GDM1 (cell line): ENCODE measurements at regions not wholly inside any gene's neighbourhood (a gene's known extent, or its start where the extent isn't known, plus 50 kb on each side); places are given as distances from the start of the nearest gene placed in this dataset.
"Not testable (repeated sequence)": the region's sequence is repeated elsewhere in the genome, so short reads cannot be mapped to it uniquely, and the experiment has no call there.

ENCODE experiments used
- DNase-seq: peaks from one replicate; lab custom pipeline; 2025; lab: John Stamatoyannopoulos, UW

GRCh38 chr12:78269620-78270019 lies 438.9 kb downstream of the NAV3 start:
- DNase-seq = no peak

DNA sequence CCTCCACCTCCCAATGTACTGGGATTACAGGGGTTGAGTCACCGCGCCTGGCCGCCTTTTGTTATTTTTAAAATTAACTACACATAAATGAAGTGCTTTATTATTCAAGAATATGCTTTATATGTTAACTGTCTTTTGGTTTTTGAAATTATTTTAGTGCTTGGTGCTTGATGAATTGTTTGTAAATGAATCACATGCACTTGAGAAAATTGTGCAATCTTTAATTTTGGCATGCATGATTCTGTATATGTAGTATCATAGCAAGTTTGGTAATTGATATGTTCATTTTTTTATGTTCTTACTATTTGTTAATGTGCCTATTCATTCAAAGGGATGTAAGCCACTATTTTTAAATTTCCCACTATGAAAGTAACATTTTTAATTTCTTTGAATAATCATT lies 440.9 kb downstream of the NAV3 start:
- no peak for DNase-seq

GRCh38 chr12:78275886-78276285 lies 445.2 kb downstream of the NAV3 start:
- no peak for DNase-seq

DNA sequence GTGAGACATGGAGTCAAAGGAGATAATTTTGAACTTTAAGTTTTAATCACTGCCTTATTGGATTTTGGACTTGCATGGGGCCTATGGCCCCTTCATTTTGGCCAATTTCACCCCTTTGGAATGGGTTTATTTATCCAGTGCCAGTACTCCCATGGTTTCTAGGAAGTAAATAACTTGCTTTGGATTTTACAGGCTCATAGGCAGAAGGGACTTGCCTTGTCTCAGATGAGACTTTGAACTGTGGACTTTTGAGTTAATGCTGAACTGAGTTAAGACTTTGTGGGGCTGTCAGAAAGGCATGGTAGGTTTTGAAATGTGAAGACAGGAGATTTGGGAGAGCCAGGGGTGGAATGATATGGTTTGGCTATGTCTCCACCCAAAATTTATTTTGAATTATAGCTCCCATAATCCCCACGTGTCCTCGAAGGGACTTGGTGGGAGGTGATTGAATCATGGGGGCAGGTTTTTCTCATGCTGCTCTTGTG lies 448.1 kb downstream of the NAV3 start:
- DNase-seq = no peak

DNA sequence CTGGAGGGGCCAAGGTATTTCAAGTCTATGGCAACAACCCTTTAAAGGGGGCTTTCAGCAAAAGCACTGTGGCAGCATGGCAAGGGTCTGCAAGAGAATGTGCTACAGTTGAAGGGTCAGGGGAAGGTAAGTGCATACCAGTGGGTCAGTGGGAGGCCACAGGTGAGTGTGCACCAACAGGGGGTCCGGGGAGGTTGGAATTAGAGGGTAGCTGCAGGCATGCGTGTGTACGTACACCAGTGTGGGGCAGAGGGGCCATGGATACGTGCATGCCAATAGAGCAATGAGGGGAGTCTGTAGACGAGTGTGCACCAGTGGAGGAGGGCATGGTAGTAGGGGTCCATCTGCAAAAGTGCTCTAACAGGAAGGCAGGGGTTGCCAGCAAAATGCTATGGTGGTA lies 448.9 kb downstream of the NAV3 start:
- no peak for DNase-seq

- DNase-seq = not testable (repeated sequence)
These were observed 450.4 kb downstream of the NAV3 start for GRCh38 chr12:78281102-78281501.

- DNase-seq = no peak
These were observed 453.7 kb downstream of the NAV3 start for GRCh38 chr12:78284417-78284816.

GRCh38 chr12:78290606-78291345 lies 460.1 kb downstream of the NAV3 start:
- no peak for DNase-seq

- no peak for DNase-seq
These were observed 462.5 kb downstream of the NAV3 start for GRCh38 chr12:78293059-78293686.

GRCh38 chr12:78301282-78301681 lies 470.6 kb downstream of the NAV3 start:
- not testable (repeated sequence) for DNase-seq

DNA sequence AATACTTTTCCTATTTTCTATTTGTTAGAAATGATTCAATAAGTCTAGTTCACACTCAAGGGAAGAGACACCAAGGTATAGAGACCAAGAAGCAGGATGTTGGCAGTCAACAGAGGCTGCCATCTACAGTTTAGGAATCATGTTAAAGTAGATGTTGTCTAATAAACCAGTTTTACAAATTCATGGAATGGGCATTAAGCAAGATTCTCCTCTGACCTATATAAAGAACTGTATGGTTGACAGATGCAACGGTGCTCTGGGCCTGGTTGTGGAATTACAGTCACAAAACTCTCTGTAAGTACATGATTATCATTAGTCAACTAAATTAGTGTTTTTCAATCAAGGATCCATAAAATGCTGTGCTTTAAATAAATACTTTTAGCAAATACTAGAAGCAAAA lies 475.1 kb downstream of the NAV3 start:
- no peak for DNase-seq

DNA sequence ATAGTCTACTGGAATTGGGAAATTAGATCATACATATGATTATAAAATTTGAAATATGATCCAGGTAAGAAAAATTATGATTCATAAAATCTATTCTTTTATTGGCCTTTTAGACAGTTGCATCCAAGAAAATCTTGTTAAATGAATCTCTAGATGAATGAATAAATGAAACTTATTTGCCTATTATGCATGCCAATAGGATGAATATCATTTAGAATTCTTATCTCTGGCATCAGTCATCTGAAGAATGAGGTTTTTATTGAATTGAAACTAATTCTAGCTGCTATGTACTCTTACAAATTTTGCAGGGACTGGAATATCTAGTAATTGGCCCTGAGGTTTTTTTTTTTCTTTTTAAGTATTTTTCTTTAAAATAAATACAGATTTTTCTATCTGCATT lies 475.5 kb downstream of the NAV3 start:
- DNase-seq = no peak

GRCh38 chr12:78308701-78309100 lies 478.0 kb downstream of the NAV3 start:
- DNase-seq = no peak

DNA sequence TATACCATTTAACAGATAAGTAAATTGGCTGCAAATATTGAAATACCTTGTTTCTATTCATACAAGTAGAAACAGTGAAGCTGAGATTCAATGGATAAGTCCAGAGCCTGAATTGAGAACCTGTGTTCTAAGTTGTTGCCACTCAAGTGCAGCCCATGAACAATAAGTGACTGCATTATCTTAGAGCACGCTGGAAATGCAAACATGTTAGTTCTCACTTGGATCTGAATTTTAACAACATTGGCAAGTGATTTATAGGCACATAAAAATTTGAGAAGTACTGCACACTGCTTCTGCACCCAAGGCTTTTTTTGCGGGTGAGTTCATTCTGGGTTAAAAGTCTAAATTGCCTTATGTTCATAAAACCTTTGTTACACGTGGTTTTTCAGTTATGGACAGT lies 484.3 kb downstream of the NAV3 start:
- no peak for DNase-seq

DNA sequence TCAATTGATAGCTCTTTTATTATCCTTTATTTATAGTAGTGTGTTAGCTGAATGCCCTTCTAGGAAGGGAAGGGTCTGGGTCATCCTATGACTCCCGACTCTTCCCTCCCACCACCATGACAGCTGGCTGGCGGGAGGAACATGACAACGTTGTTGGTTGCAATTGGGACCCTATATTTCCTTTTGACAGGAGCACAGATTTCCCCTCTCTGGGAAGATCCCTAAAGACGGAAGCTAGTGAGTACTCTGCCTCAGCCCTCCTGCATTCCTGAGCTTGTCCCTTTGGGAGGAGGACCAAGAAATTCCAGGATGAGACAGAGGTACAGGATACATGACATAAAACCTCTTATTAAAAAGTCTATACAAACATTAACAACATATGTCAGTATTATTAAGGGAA lies 485.4 kb downstream of the NAV3 start:
- DNase-seq = no peak

DNA sequence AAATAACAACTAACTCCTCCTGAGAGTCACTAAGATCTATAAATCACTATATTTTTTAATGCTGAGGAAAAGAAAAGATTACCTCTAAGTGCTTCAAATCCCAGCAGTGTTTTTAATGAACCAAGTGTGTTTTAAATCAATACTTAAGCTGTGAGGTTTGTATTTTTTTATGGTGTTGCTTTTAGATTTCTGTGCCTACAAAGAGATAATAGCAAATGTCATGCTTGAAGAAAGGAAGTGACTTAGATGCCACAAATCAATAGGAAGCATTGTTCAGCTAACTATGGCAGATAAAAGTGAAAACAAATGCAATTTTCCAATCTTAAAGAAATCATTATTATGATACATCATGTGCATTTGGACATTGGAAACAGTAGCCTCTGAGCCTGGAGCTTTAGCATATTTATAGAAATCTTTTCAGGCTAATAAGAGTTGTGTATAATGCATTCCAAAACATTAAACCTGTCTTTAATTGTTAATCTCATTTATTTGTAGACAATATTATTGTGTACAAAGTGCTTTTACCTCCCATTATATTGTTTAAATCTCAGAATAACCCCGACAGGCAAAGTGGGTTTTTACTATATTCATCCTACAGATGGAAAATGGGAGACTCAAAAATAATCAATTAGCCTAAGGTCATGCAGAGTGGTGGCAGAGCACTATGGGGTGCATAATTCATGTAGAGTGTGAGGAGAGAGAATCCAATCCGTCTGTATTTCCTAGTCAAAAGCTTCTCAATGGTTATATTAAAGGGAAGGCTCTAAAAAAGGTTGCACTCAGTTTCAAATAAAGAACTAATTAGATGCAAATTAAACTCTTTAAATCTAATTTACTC lies 486.2 kb downstream of the NAV3 start:
- no peak for DNase-seq

DNA sequence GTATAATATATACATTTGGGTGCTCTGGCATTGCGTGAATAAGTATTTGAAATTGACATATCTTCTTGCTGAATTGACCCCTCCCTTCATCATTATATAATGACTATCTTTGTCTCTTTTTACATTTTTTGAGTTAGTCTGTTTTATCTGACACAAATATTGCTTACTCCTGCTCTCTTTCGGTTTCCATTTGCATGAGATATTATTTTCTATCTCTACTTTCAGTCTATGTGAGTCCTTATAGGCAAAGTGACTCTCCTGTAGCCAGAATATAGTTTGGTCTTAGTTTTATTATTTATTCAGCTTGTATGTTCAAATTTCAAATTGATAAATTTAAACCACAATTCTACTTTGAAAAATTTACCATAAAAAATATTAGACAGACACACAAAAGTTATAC lies 491.0 kb downstream of the NAV3 start:
- DNase-seq = no peak

DNA sequence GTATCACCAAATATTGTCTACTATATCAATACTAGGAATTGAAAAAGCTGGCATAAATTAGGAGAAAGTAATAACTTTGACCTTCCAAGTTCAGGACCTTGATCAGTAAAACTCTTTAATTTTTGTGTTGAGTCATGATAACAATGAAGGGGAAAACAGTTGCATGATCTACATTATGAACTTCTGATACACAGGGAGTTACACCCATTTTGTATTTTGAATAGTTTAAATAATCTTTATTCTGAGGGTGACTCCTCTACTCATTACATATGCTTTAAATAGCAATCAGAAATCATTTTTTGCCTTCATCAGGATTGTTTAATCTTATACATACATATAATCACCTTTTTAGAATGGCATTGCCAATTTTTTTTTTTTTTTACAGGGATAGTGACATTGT lies 492.5 kb downstream of the NAV3 start:
- DNase-seq = no peak

- no peak for DNase-seq
These were observed 493.5 kb downstream of the NAV3 start for GRCh38 chr12:78324234-78324633.

DNA sequence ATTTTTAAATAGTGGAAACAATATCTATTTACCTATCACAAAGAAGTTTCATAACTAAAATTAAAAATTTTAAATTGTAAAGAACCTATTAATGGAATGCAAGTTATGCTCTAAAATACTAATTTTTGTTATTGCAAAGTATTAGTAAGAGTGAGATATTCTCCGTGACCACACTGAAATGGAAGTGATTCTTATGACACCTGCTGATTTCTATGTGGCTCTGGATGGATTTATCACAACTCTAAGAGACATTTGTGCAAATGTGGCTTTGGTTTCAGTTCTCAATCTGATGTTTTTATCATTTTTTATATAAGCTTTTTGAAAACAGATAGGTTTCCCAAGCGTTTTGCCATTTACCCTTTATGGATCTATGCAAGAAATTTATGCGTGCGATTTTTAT lies 497.8 kb downstream of the NAV3 start:
- no peak for DNase-seq

- no peak for DNase-seq
These were observed 499.4 kb downstream of the NAV3 start for GRCh38 chr12:78330131-78330530.

DNA sequence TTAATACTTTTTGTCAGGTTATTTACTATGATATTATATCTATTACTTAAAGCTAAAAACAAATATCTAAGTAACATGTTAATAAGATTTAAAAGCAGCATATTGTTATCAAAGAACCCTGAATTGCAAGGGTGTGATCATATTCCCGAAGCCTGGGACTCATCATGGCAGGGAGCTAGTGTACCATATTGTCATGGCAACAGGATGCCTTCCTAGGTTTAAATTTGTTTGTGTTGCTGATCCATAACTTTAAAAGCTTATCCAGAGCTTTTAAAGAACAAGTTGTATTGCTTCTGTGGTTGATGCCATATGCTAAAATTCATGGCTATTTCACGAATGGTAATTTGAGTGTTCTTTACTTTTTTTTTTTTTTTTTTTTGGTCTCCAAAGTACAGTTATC lies 500.5 kb downstream of the NAV3 start:
- no peak for DNase-seq

- DNase-seq = no peak
These were observed 501.1 kb downstream of the NAV3 start for GRCh38 chr12:78331753-78332152.
